Thoracic aorta (tissue), 2 donors: ENCODE measurements at regions not wholly inside any gene's neighbourhood (a gene's known extent, or its start where the extent isn't known, plus 50 kb on each side); places are given as distances from the start of the nearest gene placed in this dataset.

Experiments used
- ATAC-seq: fragments of 150-250 bp; one replicate; pipeline ENCODE4 v1.8.0; 2017; ENCODE audit warnings: low read depth; ENCODE audit not compliant: insufficient number of reproducible peaks, low FRiP score
- DNase-seq: peaks from one replicate; pipeline ENCODE4 v3.0.0-alpha.2; 2020; ENCODE audit warnings: low spot score
- H3K27ac ChIP-seq, 2 donors: fragments of 200-600 bp; sonication (generic); 1 replicate in 1 of 2; 2 replicates in 1 of 2; pipeline ENCODE4 v1.5.1; 2016; ENCODE audit warnings: mild to moderate bottlenecking in 2 of 2, moderate library complexity in 2 of 2
- H3K27me3 ChIP-seq: fragments of 200-600 bp; sonication (generic); replicated peaks from 2 replicates; pipeline ENCODE4 v1.6.0; 2016; ENCODE audit warnings: mild to moderate bottlenecking; ENCODE audit not compliant: insufficient read depth
- H3K36me3 ChIP-seq: fragments of 200-600 bp; sonication (generic); one replicate; pipeline ENCODE4 v1.5.1; 2016
- H3K4me1 ChIP-seq, 2 donors: fragments of 200-600 bp; sonication (generic); 1 replicate in 1 of 2; 2 replicates in 1 of 2; pipeline versions ENCODE4 v1.5.1 to v1.6.0; 2016; ENCODE audit warnings: low read depth in 2 of 2, mild to moderate bottlenecking in 1 of 2; ENCODE audit not compliant: control insufficient read depth in 1 of 2
- H3K4me3 ChIP-seq: fragments of 200-600 bp; sonication (generic); 2 replicates; pipeline ENCODE4 v1.5.1; 2016; ENCODE audit warnings: mild to moderate bottlenecking
- H3K9me3 ChIP-seq: fragments of 200-600 bp; sonication (generic); 2 replicates; pipeline ENCODE4 v1.5.1; 2016
- TF ChIP-seq, protein P1 (sequence below): fragments of 200-600 bp; sonication (generic); IDR thresholded peaks from one replicate; pipeline ENCODE4 v1.5.1; 2019; ENCODE audit warnings: antibody characterized with exemption

DNA sequence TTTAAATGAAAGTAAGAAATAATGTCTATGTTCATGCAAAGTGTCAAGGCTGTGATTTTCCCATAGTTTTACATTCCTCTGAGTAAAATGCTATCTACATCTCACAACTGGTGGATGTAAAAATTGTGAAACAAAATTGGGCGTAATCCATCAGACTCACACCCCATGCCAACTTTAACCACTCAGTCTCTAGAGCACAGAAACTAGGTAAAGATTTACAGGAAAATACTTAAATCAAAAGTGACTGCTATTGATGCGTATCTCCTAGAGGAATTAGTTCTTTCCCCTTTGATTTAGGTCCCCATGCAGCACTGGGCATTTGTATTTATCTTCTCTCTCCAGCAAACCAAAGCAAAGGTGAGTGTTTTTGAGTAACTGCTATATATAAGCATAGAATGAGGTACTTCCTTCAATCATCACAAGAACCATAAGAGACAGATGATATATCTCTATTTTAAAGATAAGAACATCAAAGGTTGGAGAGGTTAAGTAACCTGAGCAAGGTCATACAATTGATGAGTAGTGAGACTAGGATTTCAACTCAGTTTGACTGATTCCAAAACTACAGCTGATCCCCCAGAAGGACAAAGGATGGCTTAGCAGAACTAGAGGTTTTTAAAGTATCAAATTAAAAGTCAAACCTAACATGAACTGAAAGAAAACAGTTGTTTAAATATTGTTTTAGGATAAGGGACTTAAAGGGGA lies 594.0 kb upstream of the ACVR2A start:
- Histone ChIP-seq H3K27ac (no peak overlapping the region), H3K4me1 (no peaks in the 10 kb centered on the region), H3K9me3 (no peaks in the 10 kb centered on the region), H3K36me3 (no peaks in the 10 kb centered on the region), H3K27me3 (no peaks in the 10 kb centered on the region), H3K4me3 (no peak overlapping the region)
- DNase-seq: no peak
- TF ChIP-seq, protein P1, sequence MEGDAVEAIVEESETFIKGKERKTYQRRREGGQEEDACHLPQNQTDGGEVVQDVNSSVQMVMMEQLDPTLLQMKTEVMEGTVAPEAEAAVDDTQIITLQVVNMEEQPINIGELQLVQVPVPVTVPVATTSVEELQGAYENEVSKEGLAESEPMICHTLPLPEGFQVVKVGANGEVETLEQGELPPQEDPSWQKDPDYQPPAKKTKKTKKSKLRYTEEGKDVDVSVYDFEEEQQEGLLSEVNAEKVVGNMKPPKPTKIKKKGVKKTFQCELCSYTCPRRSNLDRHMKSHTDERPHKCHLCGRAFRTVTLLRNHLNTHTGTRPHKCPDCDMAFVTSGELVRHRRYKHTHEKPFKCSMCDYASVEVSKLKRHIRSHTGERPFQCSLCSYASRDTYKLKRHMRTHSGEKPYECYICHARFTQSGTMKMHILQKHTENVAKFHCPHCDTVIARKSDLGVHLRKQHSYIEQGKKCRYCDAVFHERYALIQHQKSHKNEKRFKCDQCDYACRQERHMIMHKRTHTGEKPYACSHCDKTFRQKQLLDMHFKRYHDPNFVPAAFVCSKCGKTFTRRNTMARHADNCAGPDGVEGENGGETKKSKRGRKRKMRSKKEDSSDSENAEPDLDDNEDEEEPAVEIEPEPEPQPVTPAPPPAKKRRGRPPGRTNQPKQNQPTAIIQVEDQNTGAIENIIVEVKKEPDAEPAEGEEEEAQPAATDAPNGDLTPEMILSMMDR: no peak
- no peak for ATAC-seq

DNA sequence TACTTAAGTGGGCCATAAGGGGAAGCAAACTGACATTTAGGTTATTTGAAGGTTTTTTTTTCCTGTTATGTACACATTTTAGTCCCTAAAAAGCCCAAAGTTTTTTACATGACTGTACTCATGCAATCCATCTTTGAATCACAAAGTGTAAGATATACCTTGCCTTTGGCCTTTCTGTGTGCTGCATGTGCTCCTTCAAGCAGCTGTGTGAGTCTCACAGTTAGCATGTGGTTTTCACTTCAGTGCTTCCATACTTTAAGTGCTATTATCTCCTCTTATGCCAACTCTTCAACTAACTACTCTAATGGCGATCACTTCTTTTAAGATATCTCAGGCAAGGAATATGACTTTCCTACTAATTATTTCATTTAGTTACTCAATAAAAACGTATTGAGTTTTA lies 597.1 kb upstream of the ACVR2A start:
- Histone ChIP-seq H3K4me1 (no peaks in the 10 kb centered on the region), H3K27ac (no peak overlapping the region), H3K36me3 (no peaks in the 10 kb centered on the region), H3K4me3 (no peak overlapping the region), H3K9me3 (no peaks in the 10 kb centered on the region), H3K27me3 (no peaks in the 10 kb centered on the region)
- ATAC-seq: no peak
- no peak for DNase-seq
- TF ChIP-seq, protein P1: no peak

DNA sequence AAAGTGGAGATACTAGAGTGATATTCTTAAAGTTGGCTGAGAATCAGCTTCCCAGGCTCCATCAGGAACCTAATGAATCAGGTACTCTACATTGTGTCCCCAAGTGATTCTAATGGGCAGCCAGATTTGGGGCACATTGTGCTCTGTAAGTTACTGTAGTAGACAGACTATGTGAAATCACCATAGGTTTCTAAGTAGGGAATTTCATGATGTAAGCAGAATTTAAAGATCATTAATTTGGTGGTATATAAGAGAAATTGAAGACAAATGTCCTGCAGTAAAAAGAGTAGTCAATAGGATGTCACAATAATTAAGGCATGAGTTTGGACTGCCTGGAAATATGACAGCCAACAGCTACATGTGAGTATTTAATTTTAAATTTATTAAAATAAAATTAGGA lies 602.4 kb upstream of the ACVR2A start:
- Histone ChIP-seq H3K9me3 (no peaks in the 10 kb centered on the region), H3K4me3 (no peak overlapping the region), H3K36me3 (no peaks in the 10 kb centered on the region), H3K4me1 (no peaks in the 10 kb centered on the region), H3K27me3 (no peaks in the 10 kb centered on the region), H3K27ac (no peak overlapping the region)
- DNase-seq: no peak
- ATAC-seq: no peak
- TF ChIP-seq, protein P1: no peak

DNA sequence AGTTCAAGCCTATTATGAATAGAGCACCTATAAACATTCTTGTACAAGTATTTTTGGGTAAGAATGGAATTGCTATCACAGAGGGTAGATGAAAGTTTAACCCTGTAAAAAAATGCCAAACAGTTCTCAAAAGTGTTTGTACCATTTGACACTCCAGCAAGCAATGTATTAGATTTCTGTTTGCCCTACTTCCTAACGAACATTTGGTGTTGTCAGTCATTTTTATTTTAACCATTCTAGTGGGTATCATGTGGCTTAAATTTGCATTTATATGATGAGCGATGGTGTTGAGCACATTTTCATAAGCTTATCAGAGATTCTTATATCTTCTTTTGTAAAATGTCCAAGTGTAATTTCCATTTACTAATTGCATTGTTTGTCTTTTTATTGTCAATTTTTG lies 608.2 kb upstream of the ACVR2A start:
- Histone ChIP-seq H3K27ac (no peak overlapping the region), H3K27me3 (no peaks in the 10 kb centered on the region), H3K36me3 (no peaks in the 10 kb centered on the region), H3K9me3 (no peaks in the 10 kb centered on the region), H3K4me1 (no peaks in the 10 kb centered on the region), H3K4me3 (no peak overlapping the region)
- ATAC-seq (no peak), DNase-seq (no peak)
- TF ChIP-seq, protein P1: no peak

DNA sequence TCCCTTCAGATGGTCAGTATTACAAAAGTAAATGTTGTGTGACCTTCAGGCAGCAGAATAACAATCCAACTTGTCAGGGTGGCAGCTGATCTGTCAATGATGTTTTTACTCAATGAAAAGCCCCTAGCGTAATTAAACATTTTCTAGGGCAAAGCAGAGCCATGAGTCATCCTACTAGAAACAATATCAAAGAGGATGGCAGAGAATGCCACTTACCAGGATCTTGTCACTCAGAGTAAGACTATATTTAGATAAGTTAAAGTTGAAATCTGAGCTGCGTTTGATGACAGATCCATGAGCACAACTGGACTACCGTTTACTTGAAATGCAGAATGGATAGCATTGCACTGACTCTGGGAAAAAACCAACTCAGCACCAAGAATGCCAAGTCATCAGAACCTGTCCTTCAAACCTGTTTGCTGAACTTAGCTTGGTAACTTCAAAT lies 612.6 kb upstream of the ACVR2A start:
- TF ChIP-seq, protein P1: no peak
- ATAC-seq (no peak), DNase-seq (no peak)
- no peaks in the 10 kb centered on the region for H3K9me3 ChIP-seq
- no peak overlapping the region for H3K4me3 ChIP-seq
- no peaks in the 10 kb centered on the region for H3K4me1 ChIP-seq
- H3K27me3 ChIP-seq: no peaks in the 10 kb centered on the region
- no peaks in the 10 kb centered on the region for H3K36me3 ChIP-seq
- H3K27ac ChIP-seq: no peak overlapping the region
